ENCODE measurements at regions not wholly inside any gene's neighbourhood (a gene's known extent, or its start where the extent isn't known, plus 50 kb on each side); places are given as distances from the start of the nearest gene placed in this dataset.
"Not testable (repeated sequence)": the region's sequence is repeated elsewhere in the genome, so short reads cannot be mapped to it uniquely, and the experiment has no call there.

DNA sequence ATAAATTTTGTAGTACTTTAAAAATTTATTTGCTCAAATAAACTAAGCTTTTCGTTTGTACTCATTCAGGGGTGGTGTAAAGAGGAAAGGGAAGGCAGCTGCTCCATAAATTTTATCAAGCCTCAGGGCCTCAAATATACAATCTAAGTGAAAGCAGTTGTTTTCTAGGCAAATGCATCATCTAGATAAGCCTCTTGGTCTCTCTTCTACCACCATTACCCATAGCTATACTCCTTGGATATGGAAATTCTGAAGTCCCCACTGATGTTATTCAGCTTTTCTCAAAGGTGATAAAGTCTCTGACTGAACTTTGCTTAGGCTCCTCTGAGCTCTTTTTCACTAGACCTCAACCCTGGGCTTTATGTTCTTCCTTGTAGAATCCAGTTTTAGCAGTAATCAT is 1313.1 kb downstream of the JRKL start:
- Histone ChIP-seq H3K36me3 (ENCODE audit: insufficient read depth, low read length, poor library complexity, severe bottlenecking) (no peaks in the 10 kb centered on the region), H3K4me1 (ENCODE audit: insufficient read depth, low read length, poor library complexity, severe bottlenecking) (no peaks in the 10 kb centered on the region), H3K9me3 (ENCODE audit: low read depth, low read length, poor library complexity, severe bottlenecking) (no peaks in the 10 kb centered on the region), H3K27ac (ENCODE audit: low read depth, low read length, poor library complexity, severe bottlenecking) (no peak overlapping the region), H3K27me3 (replicated peaks; ENCODE audit: insufficient read depth, low read depth, low read length, poor library complexity) (no peaks in the 10 kb centered on the region), H3K4me3 (ENCODE audit: low read depth, low read length, poor library complexity, severe bottlenecking) (no peak overlapping the region)
- BruUV-seq (replicated peaks): no TSS peak
- intact Hi-C loops (cut with micrococcal nuclease; ENCODE audit: unreplicated experiment): no loop called here
- TF ChIP-seq EZH2 (IDR thresholded peaks at IDR 0.05; ENCODE audit: borderline replicate concordance, low read depth, low read length, poor library complexity, severe bottlenecking) (no peak), CTCF (conservative IDR thresholded peaks at IDR 0.05; ENCODE audit: low read depth, low read length) (no peak)
- ChIA-PET CTCF (no interaction called here), POLR2A (ENCODE audit: low non-redundant PET) (no interaction called here)
- no peak for DNase-seq (ENCODE audit: low spot score)

DNA sequence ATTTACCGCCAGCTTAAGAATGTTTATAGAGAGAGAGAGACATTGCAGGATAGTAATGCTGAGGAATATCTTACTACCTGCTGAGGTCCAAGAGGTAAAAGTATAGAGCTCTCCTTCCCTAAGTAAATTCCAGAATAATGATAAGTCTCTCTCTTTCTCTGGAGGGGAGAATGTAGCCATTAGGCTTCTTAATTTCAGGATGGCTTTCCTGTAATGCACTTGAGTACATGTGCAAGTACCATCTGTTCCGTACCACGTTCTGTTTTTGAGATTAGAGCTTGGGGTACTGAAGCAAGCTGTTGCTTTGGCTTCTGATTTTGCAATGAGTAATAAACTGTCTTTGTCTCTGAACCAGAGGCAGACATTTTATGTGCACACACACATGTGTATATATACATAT is 1314.0 kb downstream of the JRKL start:
- no TSS peak for BruUV-seq (replicated peaks)
- Histone ChIP-seq H3K36me3 (ENCODE audit: insufficient read depth, low read length, poor library complexity, severe bottlenecking) (no peaks in the 10 kb centered on the region), H3K27ac (ENCODE audit: low read depth, low read length, poor library complexity, severe bottlenecking) (no peak overlapping the region), H3K4me1 (ENCODE audit: insufficient read depth, low read length, poor library complexity, severe bottlenecking) (no peaks in the 10 kb centered on the region), H3K9me3 (ENCODE audit: low read depth, low read length, poor library complexity, severe bottlenecking) (no peaks in the 10 kb centered on the region), H3K27me3 (replicated peaks; ENCODE audit: insufficient read depth, low read depth, low read length, poor library complexity) (no peaks in the 10 kb centered on the region), H3K4me3 (ENCODE audit: low read depth, low read length, poor library complexity, severe bottlenecking) (no peak overlapping the region)
- TF ChIP-seq CTCF (conservative IDR thresholded peaks at IDR 0.05; ENCODE audit: low read depth, low read length) (no peak), EZH2 (IDR thresholded peaks at IDR 0.05; ENCODE audit: borderline replicate concordance, low read depth, low read length, poor library complexity, severe bottlenecking) (no peak)
- ChIA-PET CTCF (no interaction called here), POLR2A (ENCODE audit: low non-redundant PET) (no interaction called here)
- intact Hi-C loops (cut with micrococcal nuclease; ENCODE audit: unreplicated experiment): no loop called here
- no peak for DNase-seq (ENCODE audit: low spot score)

- H3K36me3 ChIP-seq (ENCODE audit: insufficient read depth, low read length, poor library complexity, severe bottlenecking); H3K27me3 ChIP-seq (replicated peaks; ENCODE audit: insufficient read depth, low read depth, low read length, poor library complexity); BruUV-seq (replicated peaks); intact Hi-C loops (cut with micrococcal nuclease; ENCODE audit: unreplicated experiment); CTCF ChIA-PET; H3K4me3 ChIP-seq (ENCODE audit: low read depth, low read length, poor library complexity, severe bottlenecking); H3K4me1 ChIP-seq (ENCODE audit: insufficient read depth, low read length, poor library complexity, severe bottlenecking); H3K27ac ChIP-seq (ENCODE audit: low read depth, low read length, poor library complexity, severe bottlenecking); H3K9me3 ChIP-seq (ENCODE audit: low read depth, low read length, poor library complexity, severe bottlenecking); POLR2A ChIA-PET (ENCODE audit: low non-redundant PET): not testable (repeated sequence)
- peak; percentile 86 for DNase-seq (ENCODE audit: low spot score)
Observed at GRCh38 chr11:97705441-97705840, 1315.3 kb upstream of the CNTN5 start.

GRCh38 chr11:97717922-97718321 is 1302.8 kb upstream of the CNTN5 start:
- Histone ChIP-seq H3K9me3 (ENCODE audit: low read depth, low read length, poor library complexity, severe bottlenecking) (peaks cover 10% of the 10 kb centered on the region), H3K4me1 (ENCODE audit: insufficient read depth, low read length, poor library complexity, severe bottlenecking) (no peaks in the 10 kb centered on the region), H3K27me3 (replicated peaks; ENCODE audit: insufficient read depth, low read depth, low read length, poor library complexity) (no peaks in the 10 kb centered on the region), H3K27ac (ENCODE audit: low read depth, low read length, poor library complexity, severe bottlenecking) (no peak overlapping the region), H3K4me3 (ENCODE audit: low read depth, low read length, poor library complexity, severe bottlenecking) (no peak overlapping the region), H3K36me3 (ENCODE audit: insufficient read depth, low read length, poor library complexity, severe bottlenecking) (no peaks in the 10 kb centered on the region)
- intact Hi-C loops (cut with micrococcal nuclease; ENCODE audit: unreplicated experiment): no loop called here
- ChIA-PET CTCF (no interaction called here), POLR2A (ENCODE audit: low non-redundant PET) (no interaction called here)
- BruUV-seq (replicated peaks): no TSS peak
- no peak for DNase-seq (ENCODE audit: low spot score)
- TF ChIP-seq EZH2 (IDR thresholded peaks at IDR 0.05; ENCODE audit: borderline replicate concordance, low read depth, low read length, poor library complexity, severe bottlenecking) (no peak), CTCF (conservative IDR thresholded peaks at IDR 0.05; ENCODE audit: low read depth, low read length) (no peak)

Data from A673 (cell line).